ENCODE measurements at regions not wholly inside any gene's neighbourhood (a gene's known extent, or its start where the extent isn't known, plus 50 kb on each side); places are given as distances from the start of the nearest gene placed in this dataset.
"Not testable (repeated sequence)": the region's sequence is repeated elsewhere in the genome, so short reads cannot be mapped to it uniquely, and the experiment has no call there.

DNA sequence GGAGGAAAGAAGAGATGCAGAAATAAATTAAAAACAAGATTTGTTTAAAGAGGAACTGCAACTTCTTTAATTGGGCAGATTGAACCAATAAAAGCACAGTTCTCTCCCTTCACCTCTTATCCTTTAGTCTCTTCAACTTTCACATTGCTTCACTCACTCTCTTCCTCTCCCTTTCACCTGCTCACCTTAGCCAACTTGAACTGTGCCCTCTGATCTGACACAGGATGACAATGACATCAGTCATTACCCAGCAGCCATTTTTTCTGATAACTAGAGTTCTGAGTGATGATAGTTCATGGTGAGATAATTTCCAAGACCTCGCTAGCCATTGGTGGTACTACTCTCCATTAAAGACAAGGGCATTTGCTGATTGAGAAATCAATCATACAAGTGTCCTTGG lies 134.9 kb upstream of the NBPF26 start:
- not testable (repeated sequence) for H3K18ac ChIP-seq (ENCODE audit: low read length); H2BK120ac ChIP-seq (ENCODE audit: insufficient read depth, low read length, poor library complexity); H2BK5ac ChIP-seq (ENCODE audit: low read depth, low read length, poor library complexity); H3K4ac ChIP-seq (ENCODE audit: low read depth, low read length); H3K9ac ChIP-seq (ENCODE audit: low read length); H2AK5ac ChIP-seq (ENCODE audit: low read length); H4K8ac ChIP-seq (ENCODE audit: low read depth, low read length); H3K36me3 ChIP-seq (ENCODE audit: control insufficient read depth in 1 of 2, insufficient read depth in 2 of 2, low read length in 2 of 2); H3K14ac ChIP-seq (ENCODE audit: low read length); H3K27ac ChIP-seq (ENCODE audit: low read depth, low read length); H4K12ac ChIP-seq (ENCODE audit: low read depth, low read length); H3K23ac ChIP-seq (ENCODE audit: low read length); H2BK12ac ChIP-seq (ENCODE audit: low read length); H3K79me2 ChIP-seq (ENCODE audit: control insufficient read depth, insufficient read depth, low read length, poor library complexity); H3K79me1 ChIP-seq (ENCODE audit: low read length); H3K4me1 ChIP-seq (ENCODE audit: control insufficient read depth in 1 of 2, insufficient read depth in 2 of 2, low read length in 2 of 2); H2AFZ ChIP-seq (ENCODE audit: insufficient read depth, low read length, poor library complexity); H3K9me3 ChIP-seq (ENCODE audit: insufficient read depth, low read depth, low read length); H4K91ac ChIP-seq (ENCODE audit: low read depth, low read length); H3K4me2 ChIP-seq (ENCODE audit: low read length); H3K27me3 ChIP-seq (ENCODE audit: insufficient read depth, low read length); H3K4me3 ChIP-seq (ENCODE audit: low read depth, low read length); DNase-seq
- WGBS (ENCODE audit: extremely low coverage, insufficient coverage, insufficient read length): no CpG with 5 or more reads among the region's 1 CpG

DNA sequence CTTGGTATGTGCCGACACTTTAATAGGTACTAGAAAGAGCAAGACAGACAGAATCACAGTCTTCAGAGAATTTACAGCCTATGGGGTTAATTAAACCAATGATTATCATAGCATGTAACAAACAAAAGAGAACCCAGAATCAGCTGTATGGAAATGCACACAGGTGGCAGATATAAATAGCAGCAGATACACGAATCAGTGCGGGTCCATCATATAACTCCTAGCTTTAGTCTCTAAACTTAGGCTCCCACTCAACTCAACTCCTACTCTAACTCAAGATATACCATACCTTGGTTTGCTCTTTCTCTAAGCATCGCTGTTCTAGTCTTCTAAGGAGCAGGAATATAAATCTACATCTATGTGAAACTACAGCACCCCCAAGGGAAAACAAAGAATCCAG lies 132.0 kb upstream of the NBPF26 start:
- H3K79me1 ChIP-seq (ENCODE audit: low read length); H3K9ac ChIP-seq (ENCODE audit: low read length); H4K8ac ChIP-seq (ENCODE audit: low read depth, low read length); H3K79me2 ChIP-seq (ENCODE audit: control insufficient read depth, insufficient read depth, low read length, poor library complexity); H2BK5ac ChIP-seq (ENCODE audit: low read depth, low read length, poor library complexity); H2AFZ ChIP-seq (ENCODE audit: insufficient read depth, low read length, poor library complexity); H3K4me1 ChIP-seq (ENCODE audit: control insufficient read depth in 1 of 2, insufficient read depth in 2 of 2, low read length in 2 of 2); H3K4ac ChIP-seq (ENCODE audit: low read depth, low read length); H3K18ac ChIP-seq (ENCODE audit: low read length); H2BK12ac ChIP-seq (ENCODE audit: low read length); H3K27ac ChIP-seq (ENCODE audit: low read depth, low read length); H4K12ac ChIP-seq (ENCODE audit: low read depth, low read length); H3K36me3 ChIP-seq (ENCODE audit: control insufficient read depth in 1 of 2, insufficient read depth in 2 of 2, low read length in 2 of 2); H4K91ac ChIP-seq (ENCODE audit: low read depth, low read length); H3K23ac ChIP-seq (ENCODE audit: low read length); H2BK120ac ChIP-seq (ENCODE audit: insufficient read depth, low read length, poor library complexity); H3K14ac ChIP-seq (ENCODE audit: low read length); H3K4me2 ChIP-seq (ENCODE audit: low read length); H3K27me3 ChIP-seq (ENCODE audit: insufficient read depth, low read length); H3K9me3 ChIP-seq (ENCODE audit: insufficient read depth, low read depth, low read length); H3K4me3 ChIP-seq (ENCODE audit: low read depth, low read length); H2AK5ac ChIP-seq (ENCODE audit: low read length); DNase-seq: not testable (repeated sequence)
- no CpG with 5 or more reads among the region's 4 CpGs for WGBS (ENCODE audit: extremely low coverage, insufficient coverage, insufficient read length)

DNA sequence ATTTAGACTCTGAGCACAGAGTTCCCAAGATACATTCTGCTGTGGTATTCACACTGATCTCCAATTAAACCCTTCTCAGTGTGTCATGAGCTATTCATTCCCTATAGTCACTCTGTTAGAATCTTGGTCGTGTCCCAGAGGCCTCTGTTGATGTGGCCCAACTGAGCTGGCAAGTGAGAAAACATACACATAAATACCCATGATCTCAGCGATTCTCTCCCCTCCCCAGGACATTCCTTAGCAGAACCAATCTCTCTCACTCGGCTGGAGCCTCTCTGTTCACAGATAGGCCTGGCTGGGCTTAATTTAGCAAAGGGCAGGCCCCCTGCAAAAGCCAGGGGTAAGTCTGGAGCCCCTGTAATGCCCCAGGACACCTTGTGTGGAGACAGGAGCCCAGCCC lies 130.8 kb upstream of the NBPF26 start:
- not testable (repeated sequence) for H3K9ac ChIP-seq (ENCODE audit: low read length); H4K91ac ChIP-seq (ENCODE audit: low read depth, low read length); H3K9me3 ChIP-seq (ENCODE audit: insufficient read depth, low read depth, low read length); H3K27ac ChIP-seq (ENCODE audit: low read depth, low read length); DNase-seq; H3K4me3 ChIP-seq (ENCODE audit: low read depth, low read length); H2BK5ac ChIP-seq (ENCODE audit: low read depth, low read length, poor library complexity); H3K23ac ChIP-seq (ENCODE audit: low read length); H4K8ac ChIP-seq (ENCODE audit: low read depth, low read length); H3K79me1 ChIP-seq (ENCODE audit: low read length); H3K4ac ChIP-seq (ENCODE audit: low read depth, low read length); H3K36me3 ChIP-seq (ENCODE audit: control insufficient read depth in 1 of 2, insufficient read depth in 2 of 2, low read length in 2 of 2); H3K79me2 ChIP-seq (ENCODE audit: control insufficient read depth, insufficient read depth, low read length, poor library complexity); H3K4me1 ChIP-seq (ENCODE audit: control insufficient read depth in 1 of 2, insufficient read depth in 2 of 2, low read length in 2 of 2); H3K18ac ChIP-seq (ENCODE audit: low read length); H3K4me2 ChIP-seq (ENCODE audit: low read length); H2AK5ac ChIP-seq (ENCODE audit: low read length); H4K12ac ChIP-seq (ENCODE audit: low read depth, low read length); H2BK120ac ChIP-seq (ENCODE audit: insufficient read depth, low read length, poor library complexity); H3K27me3 ChIP-seq (ENCODE audit: insufficient read depth, low read length); H2BK12ac ChIP-seq (ENCODE audit: low read length); H2AFZ ChIP-seq (ENCODE audit: insufficient read depth, low read length, poor library complexity); H3K14ac ChIP-seq (ENCODE audit: low read length)
- no CpG with 5 or more reads among the region's 3 CpGs for WGBS (ENCODE audit: extremely low coverage, insufficient coverage, insufficient read length)

DNA sequence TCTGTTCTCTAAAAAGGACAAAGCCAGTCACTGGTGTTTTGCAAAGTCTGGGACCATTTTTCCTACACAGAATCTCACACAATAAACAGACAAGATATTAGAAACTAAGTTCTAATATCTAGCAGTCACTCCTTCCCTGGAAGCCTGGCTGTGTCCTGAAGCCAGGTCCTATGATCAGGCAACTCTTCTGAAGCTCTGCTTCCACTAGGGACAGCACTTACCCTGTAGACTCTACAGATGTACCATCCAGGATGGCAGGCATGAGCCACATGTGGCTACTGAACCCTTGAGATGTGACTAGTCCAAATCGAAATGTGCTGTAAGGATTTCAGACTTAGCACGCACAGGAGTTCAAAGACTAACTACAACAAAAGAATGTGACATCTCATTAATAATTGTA lies 130.1 kb upstream of the NBPF26 start:
- WGBS (ENCODE audit: extremely low coverage, insufficient coverage, insufficient read length): no CpG with 5 or more reads among the region's 2 CpGs
- H3K9me3 ChIP-seq (ENCODE audit: insufficient read depth, low read depth, low read length); H2BK120ac ChIP-seq (ENCODE audit: insufficient read depth, low read length, poor library complexity): not testable (repeated sequence)

More for the DNA sequence above, 130.1 kb upstream of the NBPF26 start:
- not testable (repeated sequence) for H4K12ac ChIP-seq (ENCODE audit: low read depth, low read length); H3K4me1 ChIP-seq (ENCODE audit: control insufficient read depth in 1 of 2, insufficient read depth in 2 of 2, low read length in 2 of 2); H3K14ac ChIP-seq (ENCODE audit: low read length); H2AK5ac ChIP-seq (ENCODE audit: low read length); H3K27me3 ChIP-seq (ENCODE audit: insufficient read depth, low read length); H3K4me3 ChIP-seq (ENCODE audit: low read depth, low read length); H3K9ac ChIP-seq (ENCODE audit: low read length); H3K4ac ChIP-seq (ENCODE audit: low read depth, low read length); H3K79me1 ChIP-seq (ENCODE audit: low read length); H2AFZ ChIP-seq (ENCODE audit: insufficient read depth, low read length, poor library complexity); H4K8ac ChIP-seq (ENCODE audit: low read depth, low read length); H3K27ac ChIP-seq (ENCODE audit: low read depth, low read length); H3K18ac ChIP-seq (ENCODE audit: low read length); DNase-seq; H3K79me2 ChIP-seq (ENCODE audit: control insufficient read depth, insufficient read depth, low read length, poor library complexity); H3K23ac ChIP-seq (ENCODE audit: low read length); H4K91ac ChIP-seq (ENCODE audit: low read depth, low read length); H3K4me2 ChIP-seq (ENCODE audit: low read length); H2BK5ac ChIP-seq (ENCODE audit: low read depth, low read length, poor library complexity); H2BK12ac ChIP-seq (ENCODE audit: low read length); H3K36me3 ChIP-seq (ENCODE audit: control insufficient read depth in 1 of 2, insufficient read depth in 2 of 2, low read length in 2 of 2)
